T-helper 2 cell treated with Interferon-gamma antibody and Interleukin-4, amounts not matched to agents 5 μg/mL and 100 μg/mL, for 36 hours (primary cell): ENCODE measurements at regions not wholly inside any gene's neighbourhood (a gene's known extent, or its start where the extent isn't known, plus 50 kb on each side); places are given as distances from the start of the nearest gene placed in this dataset.

Source experiments
- DNase-seq: peaks from one replicate; pipeline ENCODE4 v3.0.0; 2021; ENCODE audit warnings: low spot score
- H3K27ac Mint-ChIP-seq: one replicate; pipeline ENCODE4 v1.8.0; 2021; ENCODE audit warnings: mild to moderate bottlenecking, mixed read lengths
- H3K27me3 Mint-ChIP-seq: one replicate; pipeline ENCODE4 v1.8.0; 2021; ENCODE audit warnings: low read depth, mixed read lengths
- H3K36me3 Mint-ChIP-seq: one replicate; pipeline ENCODE4 v1.8.0; 2021; ENCODE audit warnings: low read depth, mixed read lengths
- H3K4me1 Mint-ChIP-seq: one replicate; pipeline ENCODE4 v1.8.0; 2021; ENCODE audit warnings: low read depth, mixed read lengths
- H3K4me3 Mint-ChIP-seq: one replicate; pipeline ENCODE4 v1.8.0; 2022; ENCODE audit warnings: mild to moderate bottlenecking, moderate library complexity, mixed read lengths
- H3K9me3 Mint-ChIP-seq: one replicate; pipeline ENCODE4 v1.8.0; 2021; ENCODE audit warnings: mixed read lengths

DNA sequence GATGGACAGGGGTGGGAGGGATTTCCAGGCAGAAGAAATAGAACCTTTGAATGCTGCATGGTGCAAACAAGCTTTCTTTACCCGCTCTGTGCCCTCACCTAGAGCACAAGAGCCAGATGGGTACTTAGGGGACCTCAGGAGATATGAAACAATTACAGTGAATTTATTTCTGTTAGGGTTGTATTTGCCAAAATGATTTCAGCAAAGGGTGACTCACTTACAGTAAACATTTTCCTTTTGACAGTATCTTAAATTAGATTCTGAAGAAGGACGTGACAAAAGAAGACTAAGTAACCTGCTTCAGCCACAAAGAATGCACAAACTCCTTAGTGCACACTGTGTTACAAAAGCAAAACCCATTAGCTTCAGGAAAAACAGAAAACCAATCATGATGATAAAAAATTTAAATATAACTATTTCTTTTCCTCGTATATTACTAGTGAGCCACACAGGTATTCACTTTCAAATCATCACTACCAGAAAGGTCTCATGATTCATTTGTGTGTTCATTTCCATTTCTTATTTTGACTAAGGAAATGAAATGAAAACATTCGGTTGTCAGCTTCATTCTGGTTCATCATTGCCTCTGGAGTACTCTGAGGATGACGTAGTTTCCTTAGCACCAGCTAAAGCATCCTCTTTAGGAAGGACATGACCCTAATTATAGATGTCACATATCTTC lies 158.8 kb downstream of the NHLRC3 start:
- H3K36me3 Mint-ChIP-seq = no peaks in the 10 kb centered on the region
- peaks cover 8% of the 10 kb centered on the region for H3K4me1 Mint-ChIP-seq

DNA sequence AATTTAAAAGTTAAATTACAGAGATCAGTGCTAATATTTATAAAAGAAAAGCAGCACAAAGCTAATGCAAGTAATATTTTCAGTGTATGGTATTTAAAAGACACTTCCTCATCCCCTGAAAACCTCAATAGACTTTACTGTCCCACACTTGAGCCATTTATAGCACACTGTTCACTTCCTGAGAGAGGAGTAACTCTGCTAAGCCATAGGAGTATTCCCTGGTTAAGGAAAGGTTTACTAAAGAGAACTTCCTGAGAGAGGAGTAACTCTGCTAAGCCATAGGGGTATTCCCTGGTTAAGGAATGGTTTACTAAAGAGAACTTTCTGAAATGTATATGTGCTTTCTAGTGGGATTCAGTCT lies 159.4 kb downstream of the NHLRC3 start:
- DNase-seq = no peak
- no peak overlapping the region for H3K27ac Mint-ChIP-seq

More for the DNA sequence above, 158.8 kb downstream of the NHLRC3 start:
- Mint-ChIP-seq H3K27me3 (peaks cover 2% of the 10 kb centered on the region), H3K9me3 (no peaks in the 10 kb centered on the region), H3K27ac (no peak overlapping the region), H3K4me3 (no peak overlapping the region)
- no peak for DNase-seq

DNA sequence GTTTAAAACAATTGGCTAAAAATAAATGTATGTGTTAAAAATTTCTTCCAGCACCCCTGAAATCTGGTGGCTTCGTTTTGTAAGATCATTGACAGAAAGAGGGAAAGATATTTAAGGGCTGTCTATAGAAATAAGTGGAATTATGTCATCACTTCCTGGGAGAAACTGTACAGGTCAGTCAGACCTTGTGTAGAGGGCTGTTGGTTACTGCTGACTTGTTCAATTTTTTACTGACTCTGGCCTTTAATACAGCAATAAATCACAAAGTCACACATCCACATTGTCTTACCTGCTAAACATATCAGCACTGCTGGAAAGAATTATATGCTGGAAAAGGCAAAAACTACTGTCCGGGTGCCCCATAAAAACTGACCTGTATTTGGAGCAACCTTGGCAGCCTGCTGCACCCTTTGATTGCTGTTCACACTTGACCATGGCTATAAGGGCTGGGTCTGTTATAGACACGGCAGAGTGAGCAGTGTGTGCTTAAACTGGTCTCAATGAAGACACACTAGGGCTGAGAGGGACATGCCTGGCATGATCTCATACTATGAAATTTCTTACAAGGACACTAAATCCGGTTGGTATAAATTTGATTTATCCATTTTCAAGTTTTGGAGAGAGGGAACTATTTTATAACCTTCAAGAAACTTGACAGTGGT lies 162.1 kb downstream of the NHLRC3 start:
- H3K36me3 Mint-ChIP-seq = no peaks in the 10 kb centered on the region
- H3K4me1 Mint-ChIP-seq = peaks cover 8% of the 10 kb centered on the region
- DNase-seq = no peak
- H3K9me3 Mint-ChIP-seq = no peaks in the 10 kb centered on the region
- H3K27ac Mint-ChIP-seq = no peak overlapping the region
- peaks cover 3% of the 10 kb centered on the region for H3K27me3 Mint-ChIP-seq
- no peak overlapping the region for H3K4me3 Mint-ChIP-seq

More for the DNA sequence above, 159.4 kb downstream of the NHLRC3 start:
- Mint-ChIP-seq H3K9me3 (no peaks in the 10 kb centered on the region), H3K4me1 (peaks cover 8% of the 10 kb centered on the region), H3K36me3 (no peaks in the 10 kb centered on the region), H3K27me3 (peaks cover 2% of the 10 kb centered on the region), H3K4me3 (no peak overlapping the region)

DNA sequence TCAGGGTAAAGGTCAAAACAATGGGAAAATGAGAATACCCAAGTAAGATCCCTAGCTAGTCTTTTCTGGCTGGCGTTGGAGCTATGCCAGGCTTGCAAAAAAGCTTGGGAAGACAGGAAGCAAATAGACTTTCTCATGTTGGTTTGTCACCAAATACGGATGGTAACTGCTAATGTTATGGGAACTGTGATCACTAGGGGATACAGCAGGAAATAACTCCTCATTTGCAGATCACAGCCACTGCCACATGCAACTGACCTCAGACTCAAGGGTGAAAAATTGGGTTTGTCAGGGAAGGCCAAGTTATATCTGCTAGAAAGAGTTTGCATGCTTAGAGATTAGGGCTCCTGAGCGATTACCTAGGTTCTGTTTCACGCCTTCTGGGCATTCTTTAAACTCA lies 162.9 kb downstream of the NHLRC3 start:
- H3K9me3 Mint-ChIP-seq = no peaks in the 10 kb centered on the region
- H3K4me3 Mint-ChIP-seq = no peak overlapping the region
- no peak for DNase-seq
- H3K27me3 Mint-ChIP-seq = peaks cover 3% of the 10 kb centered on the region
- H3K36me3 Mint-ChIP-seq = no peaks in the 10 kb centered on the region
- H3K4me1 Mint-ChIP-seq = peaks cover 8% of the 10 kb centered on the region
- H3K27ac Mint-ChIP-seq = no peak overlapping the region

DNA sequence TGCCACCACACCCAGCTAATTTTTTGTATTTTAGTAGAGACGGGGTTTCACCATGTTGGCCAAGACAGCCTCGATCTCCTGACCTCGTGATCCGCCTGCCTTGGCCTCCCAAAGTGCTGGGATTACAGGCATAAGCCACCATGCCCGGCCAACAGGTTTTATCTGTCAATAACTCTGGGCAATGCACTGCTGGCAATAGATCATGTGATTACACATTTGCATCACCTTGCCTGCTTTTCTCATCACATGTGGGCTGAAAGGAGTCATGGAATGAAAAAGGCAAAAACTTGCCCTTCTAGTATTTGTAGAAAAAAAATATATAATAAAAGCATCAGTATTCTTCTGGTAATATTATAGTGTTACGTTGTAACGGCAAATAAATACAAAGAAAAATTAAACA lies 164.5 kb downstream of the NHLRC3 start:
- Mint-ChIP-seq H3K4me3 (no peak overlapping the region), H3K27me3 (peaks cover 3% of the 10 kb centered on the region), H3K36me3 (no peaks in the 10 kb centered on the region), H3K27ac (no peak overlapping the region), H3K9me3 (no peaks in the 10 kb centered on the region), H3K4me1 (no peaks in the 10 kb centered on the region)
- DNase-seq = no peak

DNA sequence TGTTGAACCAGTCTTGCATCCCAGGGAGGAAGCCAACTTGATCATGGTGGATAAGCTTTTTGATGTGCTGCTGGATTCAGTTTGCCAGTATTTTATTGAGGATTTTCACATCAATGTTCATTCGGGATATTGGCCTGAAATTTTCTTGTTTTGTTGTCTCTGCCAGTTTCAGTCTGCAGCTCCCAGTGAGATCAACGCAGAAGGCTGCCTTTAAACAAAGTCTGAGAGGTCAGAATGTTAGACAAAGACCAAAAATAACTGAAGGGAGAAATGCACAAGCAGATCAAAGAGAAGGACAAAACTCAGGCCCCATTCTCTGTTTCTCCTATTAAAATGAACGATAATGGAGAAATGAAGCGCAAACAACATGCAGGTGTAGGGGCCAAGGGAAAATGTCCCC lies 170.4 kb downstream of the NHLRC3 start:
- Mint-ChIP-seq H3K27ac (no peak overlapping the region), H3K27me3 (peaks cover under 1% of the 10 kb centered on the region)

DNA sequence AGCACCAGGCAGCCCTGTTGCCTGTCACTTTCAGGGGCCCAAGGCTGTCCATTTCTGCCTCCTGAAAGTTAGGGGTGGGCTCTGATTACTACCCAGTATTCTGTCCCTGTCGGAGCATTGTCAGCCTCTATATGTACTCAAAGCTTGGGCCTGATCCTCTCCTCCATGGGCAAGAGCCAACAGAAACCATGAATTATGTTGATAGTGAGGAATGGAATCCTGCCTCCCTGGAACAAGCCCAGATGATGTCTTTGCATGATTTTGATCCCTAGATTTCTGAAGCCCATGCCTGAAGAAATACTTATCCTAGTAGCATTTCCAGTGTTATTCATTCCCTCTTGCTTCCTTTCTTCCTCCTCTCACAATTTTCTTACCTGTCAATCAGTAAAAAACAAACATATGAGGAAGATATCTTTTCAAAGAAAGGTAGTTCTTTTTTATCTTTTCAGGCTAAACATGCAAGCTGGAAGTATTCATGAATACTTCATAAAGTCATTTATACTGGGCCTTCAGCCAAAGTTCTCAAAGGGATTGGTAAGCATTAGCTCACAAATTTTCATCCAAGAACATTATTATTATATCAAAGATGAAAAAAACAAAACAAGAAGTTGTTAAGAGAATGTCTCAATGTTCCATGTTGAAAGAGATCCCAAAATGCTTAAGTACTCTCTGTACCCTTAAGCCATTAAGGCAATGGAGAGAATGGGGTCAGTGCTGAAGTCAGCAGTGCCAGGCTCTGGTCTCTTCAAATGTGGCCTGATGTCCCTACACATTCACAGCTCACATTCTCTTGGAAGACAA lies 171.7 kb downstream of the NHLRC3 start:
- no peak overlapping the region for H3K4me3 Mint-ChIP-seq
- no peaks in the 10 kb centered on the region for H3K4me1 Mint-ChIP-seq
- no peak overlapping the region for H3K27ac Mint-ChIP-seq
- H3K36me3 Mint-ChIP-seq = no peaks in the 10 kb centered on the region
- DNase-seq = no peak
- H3K9me3 Mint-ChIP-seq = no peaks in the 10 kb centered on the region
- no peaks in the 10 kb centered on the region for H3K27me3 Mint-ChIP-seq

More for the DNA sequence above, 170.4 kb downstream of the NHLRC3 start:
- Mint-ChIP-seq H3K4me3 (no peak overlapping the region), H3K36me3 (no peaks in the 10 kb centered on the region), H3K9me3 (no peaks in the 10 kb centered on the region), H3K4me1 (no peaks in the 10 kb centered on the region)
- DNase-seq = no peak

DNA sequence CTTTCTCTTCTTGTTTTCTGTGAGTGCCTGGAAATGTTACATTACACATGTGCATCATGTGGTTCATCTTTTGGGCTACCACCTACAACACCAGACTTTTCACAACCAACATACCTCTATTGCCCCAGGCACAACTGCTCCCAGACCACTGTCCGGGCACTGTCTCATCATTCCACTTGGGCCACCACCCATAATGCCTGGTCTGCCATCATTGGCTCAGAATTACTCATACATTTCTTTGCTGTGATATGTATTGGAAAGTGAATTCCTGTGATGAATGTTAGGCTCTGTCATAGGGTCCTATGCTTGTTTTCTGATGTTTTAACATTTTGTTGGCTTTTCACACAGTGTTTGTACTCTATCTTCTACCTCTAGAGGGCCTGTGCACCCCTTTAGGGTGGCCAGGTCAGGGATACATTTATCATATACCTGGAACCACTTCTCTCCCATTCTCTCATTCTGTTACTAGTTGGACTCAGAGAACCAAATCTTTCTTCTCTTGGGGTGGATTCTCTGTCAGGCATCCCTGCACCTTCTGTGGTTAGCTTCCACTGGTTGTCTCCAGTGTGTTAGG lies 172.8 kb downstream of the NHLRC3 start:
- no peak for DNase-seq
- Mint-ChIP-seq H3K27ac (no peak overlapping the region), H3K36me3 (no peaks in the 10 kb centered on the region), H3K9me3 (no peaks in the 10 kb centered on the region), H3K4me1 (no peaks in the 10 kb centered on the region), H3K4me3 (no peak overlapping the region), H3K27me3 (peaks cover 5% of the 10 kb centered on the region)

DNA sequence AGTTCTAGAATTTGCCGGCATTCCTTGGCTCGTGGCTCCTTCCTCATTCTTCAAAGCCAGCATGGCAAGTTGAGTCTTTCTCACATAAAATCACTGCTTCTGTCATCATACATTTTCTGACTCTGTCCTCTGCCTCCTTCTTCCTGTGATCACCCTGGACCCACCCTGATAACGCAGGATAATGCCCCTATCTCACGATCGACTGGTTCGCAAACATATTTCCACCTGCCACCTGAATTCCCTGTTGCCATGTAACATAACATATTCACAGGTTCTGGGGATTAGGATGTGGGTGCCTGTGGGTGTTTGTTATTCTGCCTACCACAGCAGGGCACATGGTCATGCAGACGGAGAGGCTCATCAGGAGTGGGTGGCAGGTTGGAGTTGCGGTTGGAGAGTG lies 177.7 kb downstream of the NHLRC3 start:
- DNase-seq = no peak
- no peaks in the 10 kb centered on the region for H3K36me3 Mint-ChIP-seq
- H3K27me3 Mint-ChIP-seq = peaks cover 5% of the 10 kb centered on the region
- H3K4me1 Mint-ChIP-seq = no peaks in the 10 kb centered on the region
- H3K4me3 Mint-ChIP-seq = no peak overlapping the region
- H3K9me3 Mint-ChIP-seq = no peaks in the 10 kb centered on the region
- no peak overlapping the region for H3K27ac Mint-ChIP-seq

DNA sequence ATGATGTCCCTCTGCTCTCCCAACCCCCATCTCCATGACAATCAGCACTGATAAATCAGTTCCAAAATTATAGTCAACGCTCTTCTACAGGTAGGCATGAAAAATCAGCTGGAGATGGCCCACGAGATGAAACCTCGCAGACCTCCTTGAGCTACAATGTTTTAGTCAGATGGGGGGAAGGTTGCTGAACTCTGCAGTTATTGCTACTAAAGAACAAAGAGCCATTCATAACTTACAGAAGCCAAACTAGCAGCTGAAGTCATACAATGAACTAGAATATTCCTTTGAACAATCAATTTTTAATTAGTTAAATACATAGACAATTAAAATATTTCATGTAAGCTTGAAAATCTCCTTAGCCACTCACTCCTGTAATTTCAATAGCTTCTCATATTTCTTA lies 179.2 kb downstream of the NHLRC3 start:
- no peaks in the 10 kb centered on the region for H3K4me1 Mint-ChIP-seq
- H3K9me3 Mint-ChIP-seq = no peaks in the 10 kb centered on the region
- H3K4me3 Mint-ChIP-seq = no peak overlapping the region
- DNase-seq = no peak
- H3K27ac Mint-ChIP-seq = no peak overlapping the region
- no peaks in the 10 kb centered on the region for H3K36me3 Mint-ChIP-seq
- peaks cover 5% of the 10 kb centered on the region for H3K27me3 Mint-ChIP-seq

DNA sequence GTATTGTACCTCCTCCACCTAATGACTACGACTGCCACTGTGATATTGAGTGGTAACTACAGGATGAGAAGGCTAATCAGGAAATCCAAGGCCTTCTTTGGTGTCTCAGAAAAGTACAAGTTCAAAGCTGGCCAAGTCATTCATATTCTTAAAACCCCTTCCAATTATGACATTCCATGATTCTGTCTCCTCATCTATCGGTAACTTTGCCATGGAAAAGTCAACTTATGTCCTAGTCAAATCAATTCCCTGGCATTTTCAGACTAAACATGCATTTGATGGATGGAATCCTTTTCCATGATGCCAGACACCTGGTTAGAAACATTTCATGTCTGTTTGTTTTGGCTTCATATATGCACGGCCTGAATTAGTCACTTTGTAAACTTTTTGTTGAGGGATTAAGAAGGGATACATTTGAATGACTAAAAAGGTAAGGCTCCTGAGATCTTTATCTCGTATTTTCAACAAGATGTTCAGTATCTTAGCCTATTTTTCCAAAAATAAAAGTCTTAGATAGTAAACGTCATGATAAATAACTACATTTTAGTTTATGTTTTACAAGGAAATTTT lies 186.5 kb downstream of the NHLRC3 start:
- DNase-seq = no peak
- no peaks in the 10 kb centered on the region for H3K36me3 Mint-ChIP-seq
- H3K27me3 Mint-ChIP-seq = peaks cover 2% of the 10 kb centered on the region
- no peaks in the 10 kb centered on the region for H3K9me3 Mint-ChIP-seq
- H3K4me1 Mint-ChIP-seq = no peaks in the 10 kb centered on the region
- H3K4me3 Mint-ChIP-seq = no peak overlapping the region
- H3K27ac Mint-ChIP-seq = no peak overlapping the region

DNA sequence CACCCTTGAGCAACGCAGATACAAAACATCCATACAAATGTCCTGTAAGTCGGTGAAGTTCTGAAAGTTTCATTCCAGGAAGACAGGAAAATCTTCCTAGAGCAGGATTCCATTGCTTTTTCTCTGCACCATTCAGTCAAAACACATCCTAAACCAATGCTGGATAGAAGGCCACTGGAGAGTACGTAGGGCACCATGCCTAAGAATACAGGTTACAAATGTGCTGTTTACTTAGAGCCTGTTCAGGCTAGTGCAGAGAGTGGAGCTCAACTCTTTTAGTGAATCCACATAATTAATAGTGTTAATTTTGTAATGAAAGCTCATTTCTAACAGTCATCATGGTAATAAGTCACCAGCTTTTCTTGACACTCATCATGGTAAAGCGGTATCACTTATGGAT lies 187.6 kb downstream of the NHLRC3 start:
- Mint-ChIP-seq H3K9me3 (no peaks in the 10 kb centered on the region), H3K27ac (no peak overlapping the region), H3K4me1 (no peaks in the 10 kb centered on the region), H3K36me3 (no peaks in the 10 kb centered on the region), H3K4me3 (no peak overlapping the region), H3K27me3 (peaks cover 2% of the 10 kb centered on the region)
- no peak for DNase-seq

DNA sequence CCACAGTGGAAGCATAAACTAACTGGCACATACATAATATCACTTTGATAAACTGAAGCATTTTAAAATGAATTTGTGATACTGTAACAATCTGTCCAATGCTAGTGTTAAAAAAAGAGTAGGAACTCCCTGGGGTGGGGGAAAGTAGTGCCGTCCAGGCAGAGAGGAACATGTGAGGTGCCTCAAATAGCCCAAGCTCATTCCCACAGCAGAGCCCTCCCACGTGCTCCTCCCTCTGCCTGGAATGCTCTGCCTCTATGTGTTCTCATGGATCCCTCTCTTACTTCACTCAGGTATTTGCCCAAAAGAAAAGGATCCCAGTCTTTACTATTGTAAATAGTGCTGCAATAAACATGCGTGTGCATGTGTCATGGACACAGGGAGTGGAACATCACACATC lies 188.1 kb downstream of the NHLRC3 start:
- Mint-ChIP-seq H3K9me3 (no peaks in the 10 kb centered on the region), H3K27me3 (peaks cover 2% of the 10 kb centered on the region), H3K4me3 (no peak overlapping the region), H3K27ac (no peak overlapping the region), H3K36me3 (no peaks in the 10 kb centered on the region), H3K4me1 (no peaks in the 10 kb centered on the region)
- no peak for DNase-seq
